ENCODE measurements at regions not wholly inside any gene's neighbourhood (a gene's known extent, or its start where the extent isn't known, plus 50 kb on each side); places are given as distances from the start of the nearest gene placed in this dataset.

DNA sequence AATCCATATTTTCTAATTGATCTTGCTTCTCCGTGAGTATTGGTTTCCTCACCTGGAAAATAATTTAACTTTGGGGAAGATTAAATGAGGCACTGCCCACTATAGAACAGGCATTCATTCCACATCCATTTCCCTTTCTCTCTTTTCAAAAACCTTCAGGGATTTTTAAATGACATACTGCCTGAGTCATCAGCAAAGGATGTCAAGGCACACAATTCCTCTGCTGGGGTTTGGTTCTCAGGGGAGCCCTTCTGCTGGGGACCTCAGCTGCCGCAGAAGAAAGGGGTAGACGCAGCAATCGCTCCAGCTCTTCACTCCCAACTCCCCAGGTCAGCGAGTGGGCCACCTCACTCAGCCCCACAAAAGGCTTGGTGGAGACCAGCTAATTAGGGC, 90.7 kb upstream of the BACH2 start:
- Histone ChIP-seq H3K9me3 (ENCODE audit: control insufficient read depth, insufficient read depth, low read depth, low read length) (no peaks in the 10 kb centered on the region), H3K4me1 (ENCODE audit: control insufficient read depth, insufficient read depth, low read length) (peaks cover 42% of the 10 kb centered on the region)

DNA sequence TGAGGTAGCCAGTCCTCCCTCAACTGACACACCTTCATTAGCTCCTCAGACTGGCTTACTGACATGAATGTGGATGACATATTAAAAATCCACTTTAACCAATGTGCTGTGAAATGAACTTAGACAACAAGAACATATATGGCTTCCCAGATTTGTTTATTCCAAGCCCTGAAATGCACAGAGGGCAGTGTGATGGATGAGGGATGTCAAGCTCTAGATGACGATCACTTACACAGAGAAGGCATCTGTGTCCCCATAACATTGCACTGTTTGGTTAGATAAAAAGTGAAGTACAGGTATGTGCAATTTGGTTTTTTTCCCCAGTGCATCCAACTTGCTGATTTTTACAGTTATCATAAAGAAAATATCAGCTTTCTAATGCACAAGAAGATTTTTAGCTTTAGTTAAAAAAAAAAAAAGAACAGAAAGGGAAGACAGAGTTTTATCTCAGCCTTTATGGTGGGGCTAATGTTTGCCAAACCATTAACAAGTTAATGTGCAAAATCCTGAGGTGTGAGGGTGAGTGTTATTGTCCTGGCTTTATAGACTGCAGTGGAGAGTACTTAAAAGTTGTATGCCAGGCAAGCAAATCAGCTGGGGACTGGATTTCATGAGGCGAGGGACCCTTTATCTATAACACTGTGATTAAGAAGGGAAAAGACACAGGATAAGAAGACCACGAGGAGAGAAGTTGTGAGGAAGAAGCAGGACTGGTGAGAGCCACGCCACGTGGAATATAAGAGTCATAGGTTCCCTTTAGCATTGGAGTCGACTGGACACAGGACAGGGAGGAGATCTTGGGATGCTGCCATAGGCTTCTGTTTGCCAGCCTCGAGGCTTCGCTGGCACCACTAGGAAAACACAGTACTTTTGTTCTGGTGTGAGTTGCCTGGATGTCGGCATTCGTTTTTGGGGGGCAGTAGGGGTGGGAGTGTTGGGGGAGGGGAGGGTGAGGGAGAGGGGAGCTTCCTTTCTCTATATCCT, 90.0 kb upstream of the BACH2 start:
- no peaks in the 10 kb centered on the region for H3K9me3 ChIP-seq (ENCODE audit: control insufficient read depth, insufficient read depth, low read depth, low read length)
- H3K4me1 ChIP-seq (ENCODE audit: control insufficient read depth, insufficient read depth, low read length): peaks cover 42% of the 10 kb centered on the region
- H3K36me3 ChIP-seq (ENCODE audit: control insufficient read depth, insufficient read depth, low read length): no peaks in the 10 kb centered on the region
- H3K27ac ChIP-seq (ENCODE audit: low read depth, low read length): no peak overlapping the region
- H3K4me3 ChIP-seq (ENCODE audit: low read depth, low read length): no peak overlapping the region
- no peak overlapping the region for H3K9ac ChIP-seq (ENCODE audit: low read length)
- no peaks in the 10 kb centered on the region for H3K27me3 ChIP-seq (ENCODE audit: control insufficient read depth, insufficient read depth, low read length)

More for the DNA sequence above, 90.7 kb upstream of the BACH2 start:
- no peak overlapping the region for H3K9ac ChIP-seq (ENCODE audit: low read length)
- no peak overlapping the region for H3K4me3 ChIP-seq (ENCODE audit: low read depth, low read length)
- H3K27ac ChIP-seq (ENCODE audit: low read depth, low read length): no peak overlapping the region
- no peaks in the 10 kb centered on the region for H3K27me3 ChIP-seq (ENCODE audit: control insufficient read depth, insufficient read depth, low read length)
- no peaks in the 10 kb centered on the region for H3K36me3 ChIP-seq (ENCODE audit: control insufficient read depth, insufficient read depth, low read length)

- no peaks in the 10 kb centered on the region for H3K9me3 ChIP-seq (ENCODE audit: control insufficient read depth, insufficient read depth, low read depth, low read length)
- no peak overlapping the region for H3K9ac ChIP-seq (ENCODE audit: low read length)
- no peak overlapping the region for H3K27ac ChIP-seq (ENCODE audit: low read depth, low read length)
- H3K4me1 ChIP-seq (ENCODE audit: control insufficient read depth, insufficient read depth, low read length): peaks cover 40% of the 10 kb centered on the region
- no peaks in the 10 kb centered on the region for H3K36me3 ChIP-seq (ENCODE audit: control insufficient read depth, insufficient read depth, low read length)
- H3K4me3 ChIP-seq (ENCODE audit: low read depth, low read length): no peak overlapping the region
- no peaks in the 10 kb centered on the region for H3K27me3 ChIP-seq (ENCODE audit: control insufficient read depth, insufficient read depth, low read length)
Measured at GRCh38 chr6:90385759-90386313, 89.2 kb upstream of the BACH2 start.

GRCh38 chr6:90384720-90385119, 88.1 kb upstream of the BACH2 start:
- Histone ChIP-seq H3K27ac (ENCODE audit: low read depth, low read length) (no peak overlapping the region), H3K9ac (ENCODE audit: low read length) (no peak overlapping the region), H3K36me3 (ENCODE audit: control insufficient read depth, insufficient read depth, low read length) (no peaks in the 10 kb centered on the region), H3K27me3 (ENCODE audit: control insufficient read depth, insufficient read depth, low read length) (no peaks in the 10 kb centered on the region), H3K4me1 (ENCODE audit: control insufficient read depth, insufficient read depth, low read length) (peaks cover 37% of the 10 kb centered on the region), H3K4me3 (ENCODE audit: low read depth, low read length) (no peak overlapping the region), H3K9me3 (ENCODE audit: control insufficient read depth, insufficient read depth, low read depth, low read length) (no peaks in the 10 kb centered on the region)

DNA sequence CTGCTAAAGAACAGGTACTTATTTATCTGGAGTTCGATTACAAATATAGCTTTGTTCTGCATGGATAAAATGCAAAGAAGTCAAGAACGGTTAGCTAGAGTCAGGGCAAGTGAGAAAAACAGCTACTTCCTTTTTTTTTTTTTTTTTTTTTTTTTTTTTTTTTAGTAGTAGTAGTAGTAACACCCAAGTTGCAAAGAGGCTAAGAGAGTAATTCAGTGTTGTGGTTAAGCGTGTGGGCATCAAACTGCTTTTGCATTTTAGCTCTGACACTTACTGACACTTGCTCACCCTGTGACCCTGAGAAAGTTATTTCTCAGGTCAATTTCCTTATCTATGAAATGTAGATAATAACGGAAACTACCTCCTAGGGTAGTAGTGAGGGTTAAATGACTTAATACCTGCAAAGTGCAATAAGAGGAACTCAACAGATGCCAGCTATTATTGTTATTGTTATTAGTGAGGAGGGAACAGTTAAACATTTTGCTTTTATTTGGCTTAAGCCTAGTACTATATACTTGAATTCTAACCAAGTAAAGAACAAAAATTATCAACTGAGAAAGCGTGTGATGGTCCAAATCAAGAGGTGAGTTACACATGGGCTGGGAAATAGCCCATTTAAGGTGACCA, 86.7 kb upstream of the BACH2 start:
- Histone ChIP-seq H3K9me3 (ENCODE audit: control insufficient read depth, insufficient read depth, low read depth, low read length) (no peaks in the 10 kb centered on the region), H3K27me3 (ENCODE audit: control insufficient read depth, insufficient read depth, low read length) (no peaks in the 10 kb centered on the region), H3K27ac (ENCODE audit: low read depth, low read length) (no peak overlapping the region), H3K4me1 (ENCODE audit: control insufficient read depth, insufficient read depth, low read length) (peaks cover 37% of the 10 kb centered on the region), H3K36me3 (ENCODE audit: control insufficient read depth, insufficient read depth, low read length) (no peaks in the 10 kb centered on the region), H3K9ac (ENCODE audit: low read length) (no peak overlapping the region), H3K4me3 (ENCODE audit: low read depth, low read length) (no peak overlapping the region)

- Histone ChIP-seq H3K36me3 (ENCODE audit: control insufficient read depth, insufficient read depth, low read length) (no peaks in the 10 kb centered on the region), H3K4me3 (ENCODE audit: low read depth, low read length) (no peak overlapping the region), H3K27me3 (ENCODE audit: control insufficient read depth, insufficient read depth, low read length) (no peaks in the 10 kb centered on the region), H3K9me3 (ENCODE audit: control insufficient read depth, insufficient read depth, low read depth, low read length) (no peaks in the 10 kb centered on the region), H3K4me1 (ENCODE audit: control insufficient read depth, insufficient read depth, low read length) (peaks cover 37% of the 10 kb centered on the region), H3K27ac (ENCODE audit: low read depth, low read length) (no peak overlapping the region), H3K9ac (ENCODE audit: low read length) (no peak overlapping the region)
Measured at GRCh38 chr6:90382760-90383159, 86.1 kb upstream of the BACH2 start.

GRCh38 chr6:90375681-90376439, 79.2 kb upstream of the BACH2 start:
- peaks cover 3% of the 10 kb centered on the region; the same call in 1 of the 2 replicates for H3K4me1 ChIP-seq (ENCODE audit: control insufficient read depth, insufficient read depth, low read length)

DNA sequence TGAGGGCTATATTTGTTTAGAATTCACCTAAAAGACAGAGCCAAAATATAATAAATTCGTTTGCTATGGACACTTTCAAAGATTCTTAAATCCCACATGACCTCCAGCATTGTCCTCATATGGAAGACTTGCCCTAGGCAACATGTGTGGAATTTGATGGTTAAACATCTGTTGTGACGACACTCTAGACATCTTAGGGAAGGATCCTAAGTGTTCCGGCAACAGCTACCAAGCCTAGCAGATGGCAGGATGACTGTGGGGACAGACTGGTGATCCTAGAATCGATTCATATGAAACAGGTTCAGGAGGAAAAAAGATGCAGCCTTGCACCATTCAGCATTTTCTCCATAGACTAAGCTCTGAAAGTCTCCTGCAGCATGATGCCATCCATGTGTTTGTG, 77.6 kb upstream of the BACH2 start:
- no peaks in the 10 kb centered on the region for H3K9me3 ChIP-seq (ENCODE audit: control insufficient read depth, insufficient read depth, low read depth, low read length)
- no peaks in the 10 kb centered on the region for H3K36me3 ChIP-seq (ENCODE audit: control insufficient read depth, insufficient read depth, low read length)
- no peak overlapping the region for H3K27ac ChIP-seq (ENCODE audit: low read depth, low read length)
- no peak overlapping the region for H3K9ac ChIP-seq (ENCODE audit: low read length)
- H3K4me3 ChIP-seq (ENCODE audit: low read depth, low read length): no peak overlapping the region
- peaks cover 18% of the 10 kb centered on the region for H3K4me1 ChIP-seq (ENCODE audit: control insufficient read depth, insufficient read depth, low read length)
- no peaks in the 10 kb centered on the region for H3K27me3 ChIP-seq (ENCODE audit: control insufficient read depth, insufficient read depth, low read length)

More at GRCh38 chr6:90375681-90376439, 79.2 kb upstream of the BACH2 start:
- Histone ChIP-seq H3K4me3 (ENCODE audit: low read depth, low read length) (no peak overlapping the region), H3K27ac (ENCODE audit: low read depth, low read length) (no peak overlapping the region), H3K9ac (ENCODE audit: low read length) (no peak overlapping the region), H3K36me3 (ENCODE audit: control insufficient read depth, insufficient read depth, low read length) (no peaks in the 10 kb centered on the region), H3K27me3 (ENCODE audit: control insufficient read depth, insufficient read depth, low read length) (no peaks in the 10 kb centered on the region), H3K9me3 (ENCODE audit: control insufficient read depth, insufficient read depth, low read depth, low read length) (no peaks in the 10 kb centered on the region)

- Histone ChIP-seq H3K36me3 (ENCODE audit: control insufficient read depth, insufficient read depth, low read length) (no peaks in the 10 kb centered on the region), H3K9ac (ENCODE audit: low read length) (no peak overlapping the region), H3K27me3 (ENCODE audit: control insufficient read depth, insufficient read depth, low read length) (no peaks in the 10 kb centered on the region), H3K27ac (ENCODE audit: low read depth, low read length) (no peak overlapping the region), H3K4me1 (ENCODE audit: control insufficient read depth, insufficient read depth, low read length) (peaks cover 30% of the 10 kb centered on the region), H3K4me3 (ENCODE audit: low read depth, low read length) (no peak overlapping the region), H3K9me3 (ENCODE audit: control insufficient read depth, insufficient read depth, low read depth, low read length) (no peaks in the 10 kb centered on the region)
Measured at GRCh38 chr6:90372885-90373284, 76.2 kb upstream of the BACH2 start.

GRCh38 chr6:90372450-90372849, 75.8 kb upstream of the BACH2 start:
- H3K9ac ChIP-seq (ENCODE audit: low read length): no peak overlapping the region
- peaks cover 30% of the 10 kb centered on the region for H3K4me1 ChIP-seq (ENCODE audit: control insufficient read depth, insufficient read depth, low read length)
- H3K27me3 ChIP-seq (ENCODE audit: control insufficient read depth, insufficient read depth, low read length): no peaks in the 10 kb centered on the region
- no peaks in the 10 kb centered on the region for H3K36me3 ChIP-seq (ENCODE audit: control insufficient read depth, insufficient read depth, low read length)
- H3K9me3 ChIP-seq (ENCODE audit: control insufficient read depth, insufficient read depth, low read depth, low read length): no peaks in the 10 kb centered on the region; the same call in 1 of the 2 replicates
- H3K4me3 ChIP-seq (ENCODE audit: low read depth, low read length): no peak overlapping the region
- no peak overlapping the region for H3K27ac ChIP-seq (ENCODE audit: low read depth, low read length)
